Fibroblast of pulmonary artery (primary cell): ENCODE measurements at regions not wholly inside any gene's neighbourhood (a gene's known extent, or its start where the extent isn't known, plus 50 kb on each side); places are given as distances from the start of the nearest gene placed in this dataset.

ENCODE experiments used
- DNase-seq: peaks from one replicate; pipeline ENCODE4 v3.0.0-alpha.2; 2010; ENCODE audit warnings: low read depth
- H3K4me3 ChIP-seq: replicated peaks from 2 replicates; pipeline ENCODE4 v1.5.1; 2011; ENCODE audit warnings: low read depth, mild to moderate bottlenecking, control low read depth, low read length, moderate library complexity
- CTCF ChIP-seq: IDR thresholded peaks from 2 replicates; pipeline ENCODE4 v1.5.1; 2011; ENCODE audit warnings: mild to moderate bottlenecking, control low read depth, low read length, inconsistent platforms; ENCODE audit errors: missing control alignments

GRCh38 chr13:79919091-79919490, 421.8 kb downstream of the SPRY2 start:
- no peak overlapping the region for H3K4me3 ChIP-seq
- DNase-seq = no peak
- no peak for TF ChIP-seq CTCF

GRCh38 chr13:79918620-79919019, 422.3 kb downstream of the SPRY2 start:
- no peak overlapping the region for H3K4me3 ChIP-seq
- TF ChIP-seq CTCF = no peak
- no peak for DNase-seq

GRCh38 chr13:79917628-79918027, 423.3 kb downstream of the SPRY2 start:
- H3K4me3 ChIP-seq = no peak overlapping the region
- DNase-seq = no peak
- no peak for TF ChIP-seq CTCF

- H3K4me3 ChIP-seq = no peak overlapping the region
These were observed 425.7 kb downstream of the SPRY2 start for GRCh38 chr13:79915114-79915811.

GRCh38 chr13:79913141-79913827, 427.6 kb downstream of the SPRY2 start:
- no peak for DNase-seq
- TF ChIP-seq CTCF = no peak
- H3K4me3 ChIP-seq = no peak overlapping the region

More at GRCh38 chr13:79915114-79915811, 425.7 kb downstream of the SPRY2 start:
- no peak for TF ChIP-seq CTCF
- no peak for DNase-seq

GRCh38 chr13:79912403-79912802, 428.5 kb downstream of the SPRY2 start:
- no peak overlapping the region for H3K4me3 ChIP-seq
- TF ChIP-seq CTCF = no peak

More at GRCh38 chr13:79912403-79912802, 428.5 kb downstream of the SPRY2 start:
- no peak for DNase-seq
